MM.1S (cell line): ENCODE measurements at regions not wholly inside any gene's neighbourhood (a gene's known extent, or its start where the extent isn't known, plus 50 kb on each side); places are given as distances from the start of the nearest gene placed in this dataset.

Experiments used
- CTCF ChIP-seq: fragments of 300-600 bp; sonication (generic); IDR thresholded peaks from 2 replicates; pipeline ENCODE4 v1.5.1; 2016; ENCODE audit warnings: antibody characterized with exemption, low read length, mixed read lengths
- EZH2 ChIP-seq: fragments of 300-600 bp; sonication (generic); optimal IDR thresholded peaks from 2 replicates; pipeline ENCODE3; 2017; ENCODE audit warnings: low read depth, mild to moderate bottlenecking, antibody characterized with exemption, low read length, mixed read lengths

- no peak for TF ChIP-seq EZH2
- TF ChIP-seq CTCF = no peak
Observed at GRCh38 chr15:70261083-70261482, 163.4 kb upstream of the TLE3 start.
